Keratinocyte (primary cell): ENCODE measurements at regions not wholly inside any gene's neighbourhood (a gene's known extent, or its start where the extent isn't known, plus 50 kb on each side); places are given as distances from the start of the nearest gene placed in this dataset.

Experiments
- CTCF ChIP-seq, 3 experiments: IDR thresholded peaks in 1 of 3; conservative IDR thresholded peaks in 1 of 3; optimal IDR thresholded peaks in 1 of 3; 2 replicates in 2 of 3; 3 replicates in 1 of 3; pipeline versions ENCODE3 to v1.5.1; 2011; ENCODE audit warnings: low read length in 3 of 3, mild to moderate bottlenecking in 3 of 3, moderate library complexity in 2 of 3, control low read depth in 1 of 3, inconsistent platforms in 1 of 3; ENCODE audit not compliant: insufficient read depth in 2 of 3; ENCODE audit errors: extremely low read depth in 1 of 3
- EZH2 ChIP-seq: IDR thresholded peaks from one replicate; pipeline ENCODE4 v1.6.1; 2012; ENCODE audit warnings: inconsistent platforms, mild to moderate bottlenecking, low read length, moderate library complexity

- no peak for TF ChIP-seq CTCF (optimal IDR thresholded peaks at IDR 0.05 in 1 of 3, IDR thresholded peaks at IDR 0.05 in 1 of 3, conservative IDR thresholded peaks at IDR 0.05 in 1 of 3; ENCODE audit: extremely low read depth in 1 of 3, insufficient read depth in 2 of 3, low read length in 3 of 3)
- no peak for TF ChIP-seq EZH2
Measured at GRCh38 chr17:72542317-72542716, 421.5 kb downstream of the SOX9 start.
